Loucy (cell line): ENCODE measurements at regions not wholly inside any gene's neighbourhood (a gene's known extent, or its start where the extent isn't known, plus 50 kb on each side); places are given as distances from the start of the nearest gene placed in this dataset.

Source experiments
- H2AFZ ChIP-seq: fragments of 200-600 bp; sonication (generic); 2 replicates; pipeline ENCODE4 v1.6.0; 2016; ENCODE audit warnings: antibody characterized with exemption, mild to moderate bottlenecking, low read length, moderate library complexity
- H3F3A ChIP-seq: fragments of 200-600 bp; 2 replicates; pipeline ENCODE4 v1.6.0; 2016; ENCODE audit warnings: antibody characterized with exemption, low read depth, mild to moderate bottlenecking
- H3K27me3 ChIP-seq: fragments of 200-600 bp; sonication (generic); 2 replicates; pipeline ENCODE4 v1.6.1; 2014; ENCODE audit warnings: low read length, mild to moderate bottlenecking; ENCODE audit not compliant: insufficient read depth, poor library complexity, severe bottlenecking
- H3K36me3 ChIP-seq: fragments of 200-600 bp; sonication (generic); 2 replicates; pipeline ENCODE4 v1.6.1; 2016; ENCODE audit warnings: low read length; ENCODE audit not compliant: insufficient read depth
- H3K4me1 ChIP-seq: fragments of 200-600 bp; sonication (generic); 2 replicates; pipeline ENCODE4 v1.5.1; 2014; ENCODE audit warnings: low read length, mild to moderate bottlenecking; ENCODE audit not compliant: insufficient read depth, poor library complexity, severe bottlenecking
- H3K4me2 ChIP-seq: fragments of 200-600 bp; sonication (generic); 2 replicates; pipeline ENCODE4 v1.6.0; 2014; ENCODE audit warnings: antibody characterized with exemption, low read length, low read depth, mild to moderate bottlenecking; ENCODE audit not compliant: poor library complexity, severe bottlenecking
- H3K4me3 ChIP-seq: fragments of 200-600 bp; sonication (generic); 2 replicates; pipeline ENCODE4 v1.5.1; 2014; ENCODE audit warnings: low read length, mild to moderate bottlenecking, mixed read lengths; ENCODE audit not compliant: poor library complexity, severe bottlenecking
- H3K79me2 ChIP-seq: fragments of 200-600 bp; sonication (generic); 2 replicates; pipeline ENCODE4 v1.6.1; 2014; ENCODE audit warnings: low read length; ENCODE audit not compliant: insufficient read depth
- H3K9ac ChIP-seq: fragments of 200-600 bp; sonication (generic); 2 replicates; pipeline ENCODE4 v1.6.0; 2014; ENCODE audit warnings: mild to moderate bottlenecking, low read depth, low read length, moderate library complexity; ENCODE audit not compliant: poor library complexity, severe bottlenecking
- H3K9me2 ChIP-seq: fragments of 200-600 bp; sonication (generic); replicated peaks from 2 replicates; pipeline ENCODE4 v1.6.1; 2016; ENCODE audit warnings: low read depth, low read length, mixed read lengths
- H3K9me3 ChIP-seq: fragments of 200-600 bp; sonication (generic); 2 replicates; pipeline ENCODE4 v1.6.1; 2014; ENCODE audit warnings: mild to moderate bottlenecking, antibody characterized with exemption, low read length, low read depth; ENCODE audit not compliant: insufficient read depth
- H4K20me1 ChIP-seq: fragments of 200-600 bp; sonication (generic); 2 replicates; pipeline ENCODE4 v1.6.0; 2014; ENCODE audit warnings: antibody characterized with exemption, low read length, mild to moderate bottlenecking; ENCODE audit not compliant: insufficient read depth, poor library complexity, severe bottlenecking
- CTCF ChIP-seq: fragments of 200-600 bp; sonication (generic); conservative IDR thresholded peaks from 2 replicates; pipeline ENCODE4 v1.5.1; 2014; ENCODE audit warnings: mild to moderate bottlenecking, antibody characterized with exemption, low read length
- EZH2phosphoT487 ChIP-seq: fragments of 200-600 bp; IDR thresholded peaks from 2 replicates; pipeline ENCODE4 v1.6.1; 2018; ENCODE audit warnings: antibody characterized with exemption, mild to moderate bottlenecking, moderate library complexity, borderline replicate concordance

- H3K9me3 ChIP-seq, result no peaks in the 10 kb centered on the region
- peaks cover 4% of the 10 kb centered on the region for H3K4me1 ChIP-seq
- no peak overlapping the region for H2AFZ ChIP-seq
- no peaks in the 10 kb centered on the region for H4K20me1 ChIP-seq
- no peak for TF ChIP-seq EZH2phosphoT487
- TF ChIP-seq CTCF, result no peak
- no peak overlapping the region for H3K4me3 ChIP-seq
- H3K36me3 ChIP-seq, result no peaks in the 10 kb centered on the region
- no peaks in the 10 kb centered on the region for H3K27me3 ChIP-seq
- no peaks in the 10 kb centered on the region for H3K9me2 ChIP-seq
- no peaks in the 10 kb centered on the region for H3F3A ChIP-seq
- H3K79me2 ChIP-seq, result no peaks in the 10 kb centered on the region
- no peak overlapping the region for H3K9ac ChIP-seq
- H3K4me2 ChIP-seq, result no peak overlapping the region
These were observed 182.3 kb upstream of the KLF12 start for GRCh38 chr13:74316547-74316946.

- no peak for TF ChIP-seq EZH2phosphoT487
- no peaks in the 10 kb centered on the region for H3K27me3 ChIP-seq
These were observed 172.3 kb upstream of the KLF12 start for GRCh38 chr13:74306496-74306895.

GRCh38 chr13:74305876-74306275 lies 171.7 kb upstream of the KLF12 start:
- Histone ChIP-seq H4K20me1 (no peaks in the 10 kb centered on the region), H3K9ac (no peak overlapping the region), H3K4me3 (no peak overlapping the region), H3K9me3 (no peaks in the 10 kb centered on the region), H3K4me1 (no peaks in the 10 kb centered on the region), H3K79me2 (no peaks in the 10 kb centered on the region), H3K9me2 (no peaks in the 10 kb centered on the region), H3F3A (no peaks in the 10 kb centered on the region), H3K36me3 (no peaks in the 10 kb centered on the region), H2AFZ (no peak overlapping the region), H3K27me3 (no peaks in the 10 kb centered on the region), H3K4me2 (no peak overlapping the region)
- no peak for TF ChIP-seq EZH2phosphoT487
- TF ChIP-seq CTCF, result no peak

More at GRCh38 chr13:74306496-74306895, 172.3 kb upstream of the KLF12 start:
- Histone ChIP-seq H3K4me2 (no peak overlapping the region), H3F3A (no peaks in the 10 kb centered on the region), H3K9me2 (no peaks in the 10 kb centered on the region), H4K20me1 (no peaks in the 10 kb centered on the region), H3K79me2 (no peaks in the 10 kb centered on the region), H3K4me1 (no peaks in the 10 kb centered on the region), H2AFZ (no peak overlapping the region), H3K9me3 (no peaks in the 10 kb centered on the region), H3K36me3 (no peaks in the 10 kb centered on the region), H3K9ac (no peak overlapping the region), H3K4me3 (no peak overlapping the region)

DNA sequence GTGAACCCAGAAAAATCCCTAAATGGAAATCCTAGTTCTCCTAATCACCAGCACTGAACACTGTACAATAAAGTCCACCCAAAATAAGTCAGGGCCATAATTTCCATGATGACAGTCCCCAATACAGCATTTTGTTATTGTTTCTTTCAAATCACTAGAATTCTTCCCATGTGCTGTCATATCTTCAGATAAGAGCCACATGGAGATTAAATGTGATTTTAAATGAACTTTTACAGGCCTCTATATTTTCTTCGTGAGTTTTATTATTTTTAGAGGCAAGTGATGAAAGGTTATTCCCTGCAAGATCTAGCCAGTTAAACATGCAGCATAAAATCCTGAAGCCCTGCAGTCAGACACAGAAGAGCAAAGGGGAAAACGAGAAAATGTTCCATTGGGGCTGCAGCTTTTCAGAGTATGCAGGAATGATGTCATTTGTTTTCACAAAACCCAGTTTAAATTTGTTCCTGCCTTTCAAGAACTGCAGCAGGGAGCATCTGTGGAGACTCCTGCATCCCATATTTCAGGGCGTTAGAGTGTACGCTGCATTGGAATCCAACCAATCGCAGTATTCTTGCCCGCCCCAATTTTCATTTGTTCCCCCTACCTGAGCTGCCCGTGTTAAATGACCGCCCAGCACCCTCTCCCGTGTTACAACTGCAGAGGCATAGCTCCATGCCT lies 167.2 kb upstream of the KLF12 start:
- H3K4me3 ChIP-seq, result no peak overlapping the region
- TF ChIP-seq EZH2phosphoT487, result no peak
- TF ChIP-seq CTCF, result no peak
- H3K36me3 ChIP-seq, result no peaks in the 10 kb centered on the region
- no peak overlapping the region for H2AFZ ChIP-seq
- no peaks in the 10 kb centered on the region for H3K4me1 ChIP-seq
- H4K20me1 ChIP-seq, result no peaks in the 10 kb centered on the region
- H3K4me2 ChIP-seq, result no peak overlapping the region
- no peaks in the 10 kb centered on the region for H3F3A ChIP-seq
- no peaks in the 10 kb centered on the region for H3K9me3 ChIP-seq
- no peaks in the 10 kb centered on the region for H3K79me2 ChIP-seq
- no peaks in the 10 kb centered on the region for H3K27me3 ChIP-seq
- H3K9ac ChIP-seq, result no peak overlapping the region
- no peaks in the 10 kb centered on the region for H3K9me2 ChIP-seq
